SK-N-SH (cell line): ENCODE measurements at regions not wholly inside any gene's neighbourhood (a gene's known extent, or its start where the extent isn't known, plus 50 kb on each side); places are given as distances from the start of the nearest gene placed in this dataset.
"Not testable (repeated sequence)": the region's sequence is repeated elsewhere in the genome, so short reads cannot be mapped to it uniquely, and the experiment has no call there.

Experiments used
- CTCF ChIA-PET: fragments of 300-600, 350-600 bp; formaldehyde crosslinking; extraction: SDS; loops from one replicate; lab custom pipeline; 2021; lab: Yijun Ruan, JAX
- POLR2A ChIA-PET: fragments of 350-600 bp; sonication (Branson Sonifier 250); formaldehyde crosslinking; extraction: SDS; loops from one replicate; lab custom pipeline; 2020; ENCODE audit warnings: antibody characterized with exemption, inconsistent platforms; lab: Yijun Ruan, JAX
- DNase-seq: peaks from one replicate; pipeline ENCODE4 v3.0.0; 2012
- H2AFZ ChIP-seq: fragments of 200-600 bp; sonication (generic); 2 replicates; pipeline ENCODE4 v1.8.1; 2016; ENCODE audit warnings: antibody characterized with exemption, mild to moderate bottlenecking, low read depth
- H3F3A ChIP-seq: fragments of 200-600 bp; sonication (generic); replicated peaks from 2 replicates; pipeline ENCODE3; 2016; ENCODE audit warnings: antibody characterized with exemption, mild to moderate bottlenecking; ENCODE audit not compliant: insufficient read depth
- H3K27ac ChIP-seq, 2 experiments: fragments of 200-500 bp in 1 of 2; fragments of 200-600 bp in 1 of 2; sonication (Bioruptor generic) in 1 of 2; sonication (generic), shearing (Covaris generic) in 1 of 2; 2 replicates each; pipeline versions ENCODE4 v1.5.1 to v1.6.1; 2014 to 2016; ENCODE audit warnings: low read depth in 2 of 2, inconsistent platforms in 1 of 2, low read length in 1 of 2, mild to moderate bottlenecking in 1 of 2, mixed read lengths in 1 of 2
- H3K27me3 ChIP-seq: fragments of 200-600 bp; sonication (generic), shearing (Covaris generic); 2 replicates; pipeline ENCODE4 v1.6.1; 2016; ENCODE audit warnings: mixed run types; ENCODE audit not compliant: insufficient read depth
- H3K36me3 ChIP-seq, 2 experiments: fragments of 200-500 bp in 1 of 2; fragments of 200-600 bp in 1 of 2; sonication (Bioruptor generic) in 1 of 2; sonication (generic) in 1 of 2; replicated peaks in 1 of 2; 2 replicates each; pipeline versions ENCODE3 to v1.5.1; 2014 to 2016; ENCODE audit warnings: low read length in 1 of 2, mild to moderate bottlenecking in 1 of 2; ENCODE audit not compliant: insufficient read depth in 2 of 2, control insufficient read depth in 1 of 2
- H3K4me1 ChIP-seq, 2 experiments: fragments of 200-500 bp in 1 of 2; fragments of 200-600 bp in 1 of 2; sonication (Bioruptor generic) in 1 of 2; sonication (generic), shearing (Covaris generic) in 1 of 2; 2 replicates each; pipeline versions ENCODE4 v1.5.1 to v1.6.1; 2014 to 2016; ENCODE audit warnings: low read depth in 1 of 2, low read length in 1 of 2, mixed run types in 1 of 2; ENCODE audit not compliant: insufficient read depth in 2 of 2, control insufficient read depth in 1 of 2
- H3K4me2 ChIP-seq: fragments of 200-600 bp; sonication (generic), shearing (Covaris generic); 2 replicates; pipeline ENCODE4 v1.6.1; 2017; ENCODE audit warnings: mixed run types
- H3K4me3 ChIP-seq, 2 experiments: fragments of 200-500 bp in 1 of 2; fragments of 200-600 bp in 1 of 2; sonication (Bioruptor generic) in 1 of 2; sonication (generic), shearing (Covaris generic) in 1 of 2; 2 replicates each; pipeline versions ENCODE4 v1.5.1 to v1.8.1; 2014 to 2016; ENCODE audit warnings: low read depth in 2 of 2, inconsistent platforms in 1 of 2, low read length in 1 of 2, mild to moderate bottlenecking in 1 of 2, mixed read lengths in 1 of 2, moderate library complexity in 1 of 2
- H3K79me2 ChIP-seq: fragments of 200-600 bp; sonication (generic); 2 replicates; pipeline ENCODE4 v1.8.1; 2017; ENCODE audit warnings: mild to moderate bottlenecking; ENCODE audit not compliant: insufficient read depth
- H3K9ac ChIP-seq: fragments of 200-600 bp; sonication (generic); 2 replicates; pipeline ENCODE4 v1.6.1; 2017; ENCODE audit warnings: mixed run types
- H3K9me2 ChIP-seq: fragments of 200-600 bp; sonication (generic); 2 replicates; pipeline ENCODE4 v1.6.1; 2017; ENCODE audit warnings: mixed run types
- H3K9me3 ChIP-seq: fragments of 200-600 bp; sonication (generic); 2 replicates; pipeline ENCODE4 v1.6.1; 2017; ENCODE audit warnings: mixed run types, mild to moderate bottlenecking, moderate library complexity
- H4K20me1 ChIP-seq: fragments of 200-600 bp; sonication (generic); 2 replicates; pipeline ENCODE4 v1.6.1; 2017; ENCODE audit warnings: mild to moderate bottlenecking, mixed run types; ENCODE audit not compliant: insufficient read depth
- CHD2 ChIP-seq: fragments of 150-350 bp; IDR thresholded peaks from 2 replicates; pipeline ENCODE4 v1.6.1; 2018; ENCODE audit warnings: low read length; ENCODE audit not compliant: partially characterized antibody
- CTCF ChIP-seq: fragments of 200-600 bp; sonication (generic); IDR thresholded peaks from 2 replicates; pipeline ENCODE4 v1.6.1; 2017; ENCODE audit warnings: antibody characterized with exemption, mild to moderate bottlenecking, moderate library complexity
- ELF1 ChIP-seq: IDR thresholded peaks from 2 replicates; pipeline ENCODE4 v1.4.0; 2012
- FOXJ3 ChIP-seq: sonication (generic); formaldehyde crosslinking; IDR thresholded peaks from 2 replicates; pipeline ENCODE4 v1.5.1; 2020; ENCODE audit warnings: mild to moderate bottlenecking, missing genetic modification reagents
- GATA2 ChIP-seq: sonication (generic); formaldehyde crosslinking; IDR thresholded peaks from 2 replicates; pipeline ENCODE4 v1.5.0; 2020; ENCODE audit warnings: mild to moderate bottlenecking, missing genetic modification reagents
- IRF3 ChIP-seq: fragments of 150-350 bp; IDR thresholded peaks from 2 replicates; pipeline ENCODE4 v1.6.1; 2016; ENCODE audit warnings: mild to moderate bottlenecking, low read depth, low read length
- JUND ChIP-seq: IDR thresholded peaks from 2 replicates; pipeline ENCODE4 v1.4.0; 2012
- MEF2A ChIP-seq: IDR thresholded peaks from 2 replicates; pipeline ENCODE4 v1.4.0; 2012; ENCODE audit warnings: low read depth, borderline replicate concordance
- MXI1 ChIP-seq: IDR thresholded peaks from 2 replicates; pipeline ENCODE4 v1.6.1; 2012; ENCODE audit warnings: mild to moderate bottlenecking, low read depth, low read length, improper control_type of control experiment
- NFIC ChIP-seq: IDR thresholded peaks from 2 replicates; pipeline ENCODE4 v1.4.0; 2012; ENCODE audit warnings: borderline replicate concordance
- NRF1 ChIP-seq: IDR thresholded peaks from 2 replicates; pipeline ENCODE4 v1.6.1; 2012; ENCODE audit warnings: low read depth, mild to moderate bottlenecking, low read length
- POLR2AphosphoS5 ChIP-seq: IDR thresholded peaks from 2 replicates; pipeline ENCODE4 v1.6.1; 2012; ENCODE audit warnings: low read depth, low read length
- RCOR1 ChIP-seq: fragments of 150-350 bp; IDR thresholded peaks from 2 replicates; pipeline ENCODE4 v1.6.1; 2017; ENCODE audit warnings: antibody characterized with exemption, low read length
- REST ChIP-seq: IDR thresholded peaks from 2 replicates; pipeline ENCODE4 v1.6.1; 2012; ENCODE audit warnings: mild to moderate bottlenecking, low read depth, low read length, moderate library complexity
- RFX5 ChIP-seq: IDR thresholded peaks from 2 replicates; pipeline ENCODE4 v1.6.1; 2012; ENCODE audit warnings: mild to moderate bottlenecking, improper control_type of control experiment, low read length
- SIN3A ChIP-seq: IDR thresholded peaks from 2 replicates; pipeline ENCODE4 v1.6.1; 2012; ENCODE audit warnings: low read depth, mild to moderate bottlenecking, low read length, moderate library complexity, borderline replicate concordance
- SMC3 ChIP-seq: IDR thresholded peaks from 2 replicates; pipeline ENCODE4 v1.6.1; 2012; ENCODE audit warnings: low read depth, low read length, improper control_type of control experiment
- TCF12 ChIP-seq: IDR thresholded peaks from 2 replicates; pipeline ENCODE4 v1.4.0; 2012
- USF2 ChIP-seq: fragments of 150-350 bp; IDR thresholded peaks from 2 replicates; pipeline ENCODE4 v1.6.1; 2017; ENCODE audit warnings: antibody characterized with exemption, low read length, low read depth, borderline replicate concordance
- WGBS: methylation state at CpG from one replicate; pipeline ENCODE4 v1.1.6; 2017; ENCODE audit warnings: low lambda C conversion rate; 5-methylcytosine and 5-hydroxymethylcytosine counted together

GRCh38 chr18:8912348-8913326 lies 189.9 kb upstream of the NDUFV2 start:
- H3K79me2 ChIP-seq: no peaks in the 10 kb centered on the region
- POLR2A ChIA-PET: interaction anchor here (0.7 kb wide), 1 partner anchor 24 kb away, joined by 3 read pairs; no protein-coding TSS in a partner anchor
- H3K9me3 ChIP-seq: no peaks in the 10 kb centered on the region
- H3F3A ChIP-seq: no peaks in the 10 kb centered on the region
- H3K36me3 ChIP-seq: no peaks in the 10 kb centered on the region
- H3K27me3 ChIP-seq: no peaks in the 10 kb centered on the region
- H3K9ac ChIP-seq: no peak overlapping the region
- TF ChIP-seq USF2: no peak
- TF ChIP-seq MEF2A: no peak
- no peak for TF ChIP-seq NRF1
- TF ChIP-seq TCF12: no peak
- TF ChIP-seq IRF3: no peak
- no peak for TF ChIP-seq RFX5
- no peak for TF ChIP-seq MXI1
- no peak for TF ChIP-seq REST
- no peak for TF ChIP-seq CTCF
- no peak for TF ChIP-seq CHD2
- no peak for TF ChIP-seq GATA2 (CRISPR knock-in tag)
- no peak for TF ChIP-seq JUND
- TF ChIP-seq FOXJ3 (CRISPR knock-in tag): no peak
- no peak for TF ChIP-seq POLR2AphosphoS5
- TF ChIP-seq ELF1: no peak
- TF ChIP-seq SIN3A: no peak
- TF ChIP-seq SMC3: no peak
- TF ChIP-seq NFIC: no peak
- no peak for TF ChIP-seq RCOR1
- H4K20me1 ChIP-seq: no peaks in the 10 kb centered on the region
- CTCF ChIA-PET: no interaction called here
- no peak overlapping the region for H3K4me2 ChIP-seq
- no peak for DNase-seq
- WGBS: 93% methylated on average over 12 of the region's 17 CpGs
- no peak overlapping the region for H3K4me3 ChIP-seq
- H3K27ac ChIP-seq: no peak overlapping the region
- H3K4me1 ChIP-seq: no peaks in the 10 kb centered on the region
- H2AFZ ChIP-seq: no peak overlapping the region
- H3K9me2 ChIP-seq: no peaks in the 10 kb centered on the region

- H3K4me1 ChIP-seq, H3F3A ChIP-seq, H3K9me3 ChIP-seq, H3K4me3 ChIP-seq, H3K79me2 ChIP-seq, H4K20me1 ChIP-seq, DNase-seq, H3K27me3 ChIP-seq, H3K27ac ChIP-seq, H2AFZ ChIP-seq, H3K9ac ChIP-seq, H3K4me2 ChIP-seq, H3K36me3 ChIP-seq, H3K9me2 ChIP-seq, POLR2A ChIA-PET, CTCF ChIA-PET: not testable (repeated sequence)
- 85% methylated on average over 12 of the region's 14 CpGs for WGBS
Observed at GRCh38 chr18:8913606-8914403, 188.7 kb upstream of the NDUFV2 start.
